ENCODE measurements at regions not wholly inside any gene's neighbourhood (a gene's known extent, or its start where the extent isn't known, plus 50 kb on each side); places are given as distances from the start of the nearest gene placed in this dataset.

DNA sequence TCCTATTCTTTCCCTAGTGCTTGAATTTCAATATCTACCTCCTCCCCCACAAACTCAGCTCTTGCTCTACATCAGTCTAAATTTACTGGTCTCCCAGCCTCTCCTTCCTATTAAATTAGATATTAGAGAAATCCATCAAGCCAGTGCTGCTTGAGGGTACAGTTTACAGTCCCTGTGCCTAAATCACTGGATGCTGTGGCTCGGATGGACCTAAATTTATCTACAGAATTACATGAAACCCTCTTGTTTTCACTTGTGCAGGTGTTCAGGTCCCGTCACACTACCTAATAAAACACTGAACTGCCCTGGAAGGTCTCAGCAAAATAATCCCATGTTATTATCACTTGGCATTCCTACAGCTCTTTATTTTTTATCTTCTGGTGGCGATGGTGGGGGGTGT is 134.7 kb upstream of the E2F8 start:
- Histone ChIP-seq H3K27ac (ENCODE audit: low read depth, low read length) (no peak overlapping the region), H3K27me3 (ENCODE audit: insufficient read depth, low read length) (no peaks in the 10 kb centered on the region), H3K4me2 (ENCODE audit: low read length) (no peak overlapping the region), H3K79me2 (ENCODE audit: insufficient read depth, low read length) (no peaks in the 10 kb centered on the region), H4K20me1 (ENCODE audit: insufficient read depth, low read length) (no peaks in the 10 kb centered on the region), H2AFZ (ENCODE audit: low read depth, low read length) (no peak overlapping the region), H3K9ac (ENCODE audit: low read length) (no peak overlapping the region), H3K36me3 (ENCODE audit: insufficient read depth, low read length) (no peaks in the 10 kb centered on the region), H3K4me1 (ENCODE audit: insufficient read depth, low read length) (peaks cover 16% of the 10 kb centered on the region), H3K4me3 (ENCODE audit: insufficient read depth, low read depth, low read length) (no peak overlapping the region), H3K9me3 (ENCODE audit: insufficient read depth, low read depth, low read length) (no peaks in the 10 kb centered on the region)
- no peak for FAIRE-seq
- DNase-seq (ENCODE audit: low read depth), result no peak
- Mint-ChIP-seq H3K4me1 (ENCODE audit: low read depth, unreplicated experiment) (peaks cover 13% of the 10 kb centered on the region), H3K27ac (ENCODE audit: unreplicated experiment) (no peak overlapping the region), H3K9me3 (ENCODE audit: unreplicated experiment) (no peaks in the 10 kb centered on the region), H3K4me3 (ENCODE audit: unreplicated experiment) (no peak overlapping the region), H3K36me3 (ENCODE audit: low read depth, unreplicated experiment) (no peaks in the 10 kb centered on the region), H3K27me3 (ENCODE audit: low read depth, unreplicated experiment) (no peaks in the 10 kb centered on the region)
- TF ChIP-seq EZH2 (IDR thresholded peaks at IDR 0.05; ENCODE audit: insufficient read depth, low read length), result no peak
- TF ChIP-seq, protein P1, sequence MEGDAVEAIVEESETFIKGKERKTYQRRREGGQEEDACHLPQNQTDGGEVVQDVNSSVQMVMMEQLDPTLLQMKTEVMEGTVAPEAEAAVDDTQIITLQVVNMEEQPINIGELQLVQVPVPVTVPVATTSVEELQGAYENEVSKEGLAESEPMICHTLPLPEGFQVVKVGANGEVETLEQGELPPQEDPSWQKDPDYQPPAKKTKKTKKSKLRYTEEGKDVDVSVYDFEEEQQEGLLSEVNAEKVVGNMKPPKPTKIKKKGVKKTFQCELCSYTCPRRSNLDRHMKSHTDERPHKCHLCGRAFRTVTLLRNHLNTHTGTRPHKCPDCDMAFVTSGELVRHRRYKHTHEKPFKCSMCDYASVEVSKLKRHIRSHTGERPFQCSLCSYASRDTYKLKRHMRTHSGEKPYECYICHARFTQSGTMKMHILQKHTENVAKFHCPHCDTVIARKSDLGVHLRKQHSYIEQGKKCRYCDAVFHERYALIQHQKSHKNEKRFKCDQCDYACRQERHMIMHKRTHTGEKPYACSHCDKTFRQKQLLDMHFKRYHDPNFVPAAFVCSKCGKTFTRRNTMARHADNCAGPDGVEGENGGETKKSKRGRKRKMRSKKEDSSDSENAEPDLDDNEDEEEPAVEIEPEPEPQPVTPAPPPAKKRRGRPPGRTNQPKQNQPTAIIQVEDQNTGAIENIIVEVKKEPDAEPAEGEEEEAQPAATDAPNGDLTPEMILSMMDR (IDR thresholded peaks at IDR 0.05; ENCODE audit: insufficient read depth, low read depth, low read length), result no peak

DNA sequence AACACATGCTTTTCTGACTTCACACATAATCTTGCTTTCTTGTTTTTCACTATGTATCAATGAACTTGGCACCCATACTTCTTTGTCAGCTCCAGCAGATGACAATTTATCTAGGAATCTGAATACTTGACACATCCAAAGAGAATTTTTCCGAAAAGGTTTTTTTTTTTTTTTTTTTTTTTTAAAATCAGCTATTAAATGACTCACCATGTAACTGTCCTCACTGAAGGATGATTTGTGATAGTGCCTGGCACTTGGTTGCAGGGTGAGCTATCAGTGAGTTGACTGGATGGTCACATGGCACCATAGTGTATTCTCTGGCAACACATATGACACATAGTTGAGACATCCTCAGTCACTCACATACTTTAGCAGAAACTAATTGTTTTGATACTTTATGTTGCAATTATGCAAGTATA is 133.4 kb upstream of the E2F8 start:
- Mint-ChIP-seq H3K36me3 (ENCODE audit: low read depth, unreplicated experiment) (no peaks in the 10 kb centered on the region), H3K27me3 (ENCODE audit: low read depth, unreplicated experiment) (no peaks in the 10 kb centered on the region), H3K27ac (ENCODE audit: unreplicated experiment) (no peak overlapping the region), H3K9me3 (ENCODE audit: unreplicated experiment) (no peaks in the 10 kb centered on the region), H3K4me3 (ENCODE audit: unreplicated experiment) (no peak overlapping the region), H3K4me1 (ENCODE audit: low read depth, unreplicated experiment) (peaks cover 8% of the 10 kb centered on the region)
- Histone ChIP-seq H3K9me3 (ENCODE audit: insufficient read depth, low read depth, low read length) (no peaks in the 10 kb centered on the region), H3K79me2 (ENCODE audit: insufficient read depth, low read length) (no peaks in the 10 kb centered on the region), H2AFZ (ENCODE audit: low read depth, low read length) (no peak overlapping the region), H4K20me1 (ENCODE audit: insufficient read depth, low read length) (no peaks in the 10 kb centered on the region), H3K27me3 (ENCODE audit: insufficient read depth, low read length) (no peaks in the 10 kb centered on the region), H3K4me1 (ENCODE audit: insufficient read depth, low read length) (peaks cover 19% of the 10 kb centered on the region), H3K27ac (ENCODE audit: low read depth, low read length) (no peak overlapping the region), H3K9ac (ENCODE audit: low read length) (no peak overlapping the region), H3K36me3 (ENCODE audit: insufficient read depth, low read length) (no peaks in the 10 kb centered on the region), H3K4me3 (ENCODE audit: insufficient read depth, low read depth, low read length) (no peak overlapping the region), H3K4me2 (ENCODE audit: low read length) (peak overlapping the region; percentile 13)
- DNase-seq (ENCODE audit: low read depth), result peak; percentile 82
- TF ChIP-seq, protein P1 (IDR thresholded peaks at IDR 0.05; ENCODE audit: insufficient read depth, low read depth, low read length), result no peak
- peak; percentile 88 for FAIRE-seq

DNA sequence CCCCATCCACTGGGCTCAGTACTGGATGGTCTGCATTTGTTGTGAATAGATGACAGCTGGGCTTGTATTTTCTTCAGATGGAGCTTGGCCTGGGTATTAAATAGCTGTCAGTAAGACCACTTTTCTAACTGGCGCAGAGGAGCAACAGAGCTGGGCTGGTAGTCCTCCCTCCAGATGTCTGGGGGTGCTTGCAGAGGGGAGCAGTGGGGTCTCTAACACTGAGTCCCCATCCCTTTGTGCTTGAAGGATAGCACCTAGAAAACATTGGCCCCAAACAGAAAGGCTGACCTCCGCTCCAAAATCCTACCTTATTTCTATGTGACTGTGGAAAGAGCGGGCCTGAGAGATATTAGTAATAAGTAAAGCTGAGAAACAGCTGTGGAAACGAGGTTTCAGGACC is 131.6 kb upstream of the E2F8 start:
- Mint-ChIP-seq H3K4me1 (ENCODE audit: low read depth, unreplicated experiment) (peaks cover 8% of the 10 kb centered on the region), H3K27ac (ENCODE audit: unreplicated experiment) (no peak overlapping the region), H3K27me3 (ENCODE audit: low read depth, unreplicated experiment) (peaks cover 6% of the 10 kb centered on the region), H3K9me3 (ENCODE audit: unreplicated experiment) (no peaks in the 10 kb centered on the region), H3K36me3 (ENCODE audit: low read depth, unreplicated experiment) (no peaks in the 10 kb centered on the region), H3K4me3 (ENCODE audit: unreplicated experiment) (no peak overlapping the region)
- no peaks in the 10 kb centered on the region for H3K79me2 ChIP-seq (ENCODE audit: insufficient read depth, low read length)
- H3K27me3 ChIP-seq (ENCODE audit: insufficient read depth, low read length), result no peaks in the 10 kb centered on the region
- DNase-seq (ENCODE audit: low read depth), result no peak
- no peak overlapping the region for H3K4me3 ChIP-seq (ENCODE audit: insufficient read depth, low read depth, low read length)
- H3K27ac ChIP-seq (ENCODE audit: low read depth, low read length), result no peak overlapping the region
- H3K9ac ChIP-seq (ENCODE audit: low read length), result no peak overlapping the region
- H2AFZ ChIP-seq (ENCODE audit: low read depth, low read length), result no peak overlapping the region
- peaks cover 22% of the 10 kb centered on the region for H3K4me1 ChIP-seq (ENCODE audit: insufficient read depth, low read length)
- H4K20me1 ChIP-seq (ENCODE audit: insufficient read depth, low read length), result no peaks in the 10 kb centered on the region
- FAIRE-seq, result no peak
- TF ChIP-seq, protein P1 (IDR thresholded peaks at IDR 0.05; ENCODE audit: insufficient read depth, low read depth, low read length), result no peak
- TF ChIP-seq EZH2 (IDR thresholded peaks at IDR 0.05; ENCODE audit: insufficient read depth, low read length), result no peak
- H3K36me3 ChIP-seq (ENCODE audit: insufficient read depth, low read length), result no peaks in the 10 kb centered on the region
- no peaks in the 10 kb centered on the region for H3K9me3 ChIP-seq (ENCODE audit: insufficient read depth, low read depth, low read length)
- H3K4me2 ChIP-seq (ENCODE audit: low read length), result no peak overlapping the region
